ENCODE measurements at regions not wholly inside any gene's neighbourhood (a gene's known extent, or its start where the extent isn't known, plus 50 kb on each side); places are given as distances from the start of the nearest gene placed in this dataset.
"Not testable (repeated sequence)": the region's sequence is repeated elsewhere in the genome, so short reads cannot be mapped to it uniquely, and the experiment has no call there.

DNA sequence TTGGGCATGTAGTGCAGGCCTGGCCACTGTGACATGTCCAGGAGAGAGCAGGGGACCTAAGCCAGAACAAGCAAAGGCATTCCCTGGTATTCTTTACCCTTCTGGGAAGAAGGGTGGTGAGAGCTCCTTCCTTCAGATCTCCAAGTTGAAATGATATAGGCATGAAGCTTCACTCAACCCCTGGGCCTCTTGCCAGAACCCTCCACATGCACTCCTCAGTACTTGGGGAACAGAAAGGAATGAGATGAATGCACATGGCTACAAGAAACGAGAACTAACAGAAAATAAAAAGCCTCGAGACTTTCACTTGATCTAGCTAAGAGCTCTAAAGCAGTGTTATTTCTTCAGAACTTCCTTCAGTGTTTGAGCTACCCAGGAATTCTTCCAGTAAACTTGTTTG lies 262.2 kb downstream of the ETV1 start:
- Histone ChIP-seq H3K27me3 (ENCODE audit: control insufficient read depth, low read length) (no peaks in the 10 kb centered on the region), H4K20me1 (ENCODE audit: control insufficient read depth, insufficient read depth, low read depth, low read length) (no peaks in the 10 kb centered on the region), H3K79me2 (ENCODE audit: control insufficient read depth, low read length) (no peaks in the 10 kb centered on the region), H3K9me3 (ENCODE audit: control insufficient read depth, insufficient read depth, low read length) (no peaks in the 10 kb centered on the region), H3K27ac (ENCODE audit: low read depth, low read length) (no peak overlapping the region), H3K36me3 (ENCODE audit: control insufficient read depth, low read length) (no peaks in the 10 kb centered on the region), H3F3A (ENCODE audit: control insufficient read depth, insufficient read depth) (no peaks in the 10 kb centered on the region), H3K4me3 (ENCODE audit: low read length) (no peak overlapping the region), H3K4me2 (ENCODE audit: low read length) (no peak overlapping the region), H3K4me1 (ENCODE audit: control insufficient read depth, low read length) (no peaks in the 10 kb centered on the region), H3K9me2 (replicated peaks; ENCODE audit: control insufficient read depth, low read length) (no peaks in the 10 kb centered on the region)
- TF ChIP-seq CTCF (IDR thresholded peaks at IDR 0.05; ENCODE audit: low read depth, low read length, poor library complexity, severe bottlenecking) = no peak
- no peak for TF ChIP-seq EZH2phosphoT487 (IDR thresholded peaks at IDR 0.05; ENCODE audit: borderline replicate concordance, low read length)

GRCh38 chr7:13727751-13728150 lies 261.7 kb downstream of the ETV1 start:
- Histone ChIP-seq H3K9me2 (replicated peaks; ENCODE audit: control insufficient read depth, low read length) (no peaks in the 10 kb centered on the region), H3K27ac (ENCODE audit: low read depth, low read length) (no peak overlapping the region), H3K4me1 (ENCODE audit: control insufficient read depth, low read length) (no peaks in the 10 kb centered on the region), H3F3A (ENCODE audit: control insufficient read depth, insufficient read depth) (no peaks in the 10 kb centered on the region), H3K79me2 (ENCODE audit: control insufficient read depth, low read length) (no peaks in the 10 kb centered on the region), H3K27me3 (ENCODE audit: control insufficient read depth, low read length) (no peaks in the 10 kb centered on the region), H3K4me3 (ENCODE audit: low read length) (no peak overlapping the region), H4K20me1 (ENCODE audit: control insufficient read depth, insufficient read depth, low read depth, low read length) (no peaks in the 10 kb centered on the region), H3K9me3 (ENCODE audit: control insufficient read depth, insufficient read depth, low read length) (no peaks in the 10 kb centered on the region), H3K4me2 (ENCODE audit: low read length) (no peak overlapping the region), H3K36me3 (ENCODE audit: control insufficient read depth, low read length) (no peaks in the 10 kb centered on the region)
- TF ChIP-seq EZH2phosphoT487 (IDR thresholded peaks at IDR 0.05; ENCODE audit: borderline replicate concordance, low read length) = no peak
- no peak for TF ChIP-seq CTCF (IDR thresholded peaks at IDR 0.05; ENCODE audit: low read depth, low read length, poor library complexity, severe bottlenecking)

DNA sequence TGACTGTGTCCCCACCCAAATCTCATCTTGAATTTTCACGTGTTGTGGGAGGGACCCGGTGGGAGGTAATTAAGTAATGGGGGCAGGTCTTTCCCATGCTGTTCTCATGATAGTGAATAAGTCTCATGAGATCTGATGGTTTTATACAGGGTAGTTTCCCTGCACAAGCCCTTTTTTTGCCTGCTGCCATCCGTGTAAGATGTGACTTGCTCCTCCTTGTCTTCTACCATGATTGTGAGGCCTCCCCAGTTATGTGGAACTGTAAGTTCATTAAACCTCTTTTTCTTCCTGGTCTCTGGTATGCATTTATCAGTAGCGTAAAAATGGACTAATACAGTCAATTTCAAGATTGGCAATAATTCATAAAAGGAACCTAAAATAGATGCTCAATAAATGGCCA lies 261.0 kb downstream of the ETV1 start:
- not testable (repeated sequence) for H4K20me1 ChIP-seq (ENCODE audit: control insufficient read depth, insufficient read depth, low read depth, low read length); H3K36me3 ChIP-seq (ENCODE audit: control insufficient read depth, low read length); H3K79me2 ChIP-seq (ENCODE audit: control insufficient read depth, low read length); H3K4me3 ChIP-seq (ENCODE audit: low read length); H3K4me2 ChIP-seq (ENCODE audit: low read length); H3K4me1 ChIP-seq (ENCODE audit: control insufficient read depth, low read length); H3K9me3 ChIP-seq (ENCODE audit: control insufficient read depth, insufficient read depth, low read length); H3K27me3 ChIP-seq (ENCODE audit: control insufficient read depth, low read length); H3K9me2 ChIP-seq (replicated peaks; ENCODE audit: control insufficient read depth, low read length); H3F3A ChIP-seq (ENCODE audit: control insufficient read depth, insufficient read depth); H3K27ac ChIP-seq (ENCODE audit: low read depth, low read length)

DNA sequence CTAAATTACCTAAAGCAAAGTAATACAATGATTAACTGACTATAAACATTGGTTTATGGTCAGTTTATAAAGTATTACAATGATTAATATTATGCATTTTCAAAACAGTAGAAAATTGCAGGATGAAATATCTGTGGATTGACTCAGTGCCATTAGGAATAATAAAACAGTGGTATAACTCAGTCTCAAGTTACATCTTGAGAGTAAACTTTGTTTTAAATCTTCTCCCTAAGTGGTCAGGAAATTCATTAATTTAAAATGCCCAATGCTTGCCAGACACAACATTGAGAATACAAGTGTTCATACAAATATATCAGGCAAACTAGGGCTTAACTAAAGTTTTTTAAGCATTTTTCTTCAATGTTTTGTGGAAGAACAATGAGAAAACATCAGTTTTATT lies 257.8 kb downstream of the ETV1 start:
- H3K9me3 ChIP-seq (ENCODE audit: control insufficient read depth, insufficient read depth, low read length) = no peaks in the 10 kb centered on the region
- H3F3A ChIP-seq (ENCODE audit: control insufficient read depth, insufficient read depth) = no peaks in the 10 kb centered on the region
- H3K4me1 ChIP-seq (ENCODE audit: control insufficient read depth, low read length) = no peaks in the 10 kb centered on the region
- H3K27ac ChIP-seq (ENCODE audit: low read depth, low read length) = no peak overlapping the region
- no peaks in the 10 kb centered on the region for H3K27me3 ChIP-seq (ENCODE audit: control insufficient read depth, low read length)
- no peaks in the 10 kb centered on the region for H4K20me1 ChIP-seq (ENCODE audit: control insufficient read depth, insufficient read depth, low read depth, low read length)
- H3K79me2 ChIP-seq (ENCODE audit: control insufficient read depth, low read length) = no peaks in the 10 kb centered on the region
- no peak overlapping the region for H3K4me2 ChIP-seq (ENCODE audit: low read length)
- H3K36me3 ChIP-seq (ENCODE audit: control insufficient read depth, low read length) = no peaks in the 10 kb centered on the region
- no peaks in the 10 kb centered on the region for H3K9me2 ChIP-seq (replicated peaks; ENCODE audit: control insufficient read depth, low read length)
- TF ChIP-seq EZH2phosphoT487 (IDR thresholded peaks at IDR 0.05; ENCODE audit: borderline replicate concordance, low read length) (no peak), CTCF (IDR thresholded peaks at IDR 0.05; ENCODE audit: low read depth, low read length, poor library complexity, severe bottlenecking) (no peak)
- H3K4me3 ChIP-seq (ENCODE audit: low read length) = no peak overlapping the region

Data from DOHH2 (cell line).